K562 (cell line): ENCODE measurements at regions not wholly inside any gene's neighbourhood (a gene's known extent, or its start where the extent isn't known, plus 50 kb on each side); places are given as distances from the start of the nearest gene placed in this dataset.

Experiments
- CBFB ChIP-seq: sonication (generic); formaldehyde crosslinking; IDR thresholded peaks from 2 replicates; pipeline ENCODE4 v1.4.0; 2020; ENCODE audit warnings: mild to moderate bottlenecking, missing genetic modification reagents
- FOXK1 ChIP-seq: sonication (generic); formaldehyde crosslinking; IDR thresholded peaks from 2 replicates; pipeline ENCODE4 v1.8.0; 2022; ENCODE audit warnings: missing genetic modification reagents, mild to moderate bottlenecking, borderline replicate concordance
- FOXM1 ChIP-seq, 2 experiments: fragments of 450-650 bp in 1 of 2; sonication (generic) in 1 of 2; formaldehyde crosslinking in 1 of 2; IDR thresholded peaks; 2 replicates each; pipeline versions ENCODE4 v1.6.1 to v1.9.0; 2017 to 2022; ENCODE audit warnings: low read depth in 2 of 2, mild to moderate bottlenecking in 2 of 2, missing genetic modification reagents in 1 of 2, moderate library complexity in 1 of 2
- HNRNPH1 ChIP-seq: fragments of 200-400 bp; formaldehyde crosslinking; optimal IDR thresholded peaks from 2 replicates; pipeline ENCODE3; 2017; ENCODE audit warnings: low read depth, mild to moderate bottlenecking, low read length, moderate library complexity
- KDM1A ChIP-seq, 2 experiments: fragments of 450-650 bp; IDR thresholded peaks; 2 replicates each; pipeline ENCODE4 v1.6.1; 2016; ENCODE audit warnings: mild to moderate bottlenecking in 2 of 2
- KLF16 ChIP-seq: IDR thresholded peaks from 2 replicates; pipeline ENCODE4 v1.6.1; 2016; ENCODE audit warnings: antibody characterized with exemption
- MCM7 ChIP-seq, 2 experiments: fragments of 450-650 bp; IDR thresholded peaks; 2 replicates each; pipeline ENCODE4 v1.6.1; 2016 to 2018
- NFE2L1 ChIP-seq: fragments of 450-650 bp; IDR thresholded peaks from 2 replicates; pipeline ENCODE4 v1.6.1; 2016; ENCODE audit warnings: missing genetic modification characterization, low read depth, mild to moderate bottlenecking, missing compliant biosample characterization, moderate library complexity, borderline replicate concordance
- TF ChIP-seq, protein P1 (sequence below), 2 experiments: fragments of 450-650 bp in 1 of 2; sonication (generic) in 1 of 2; formaldehyde crosslinking; conservative IDR thresholded peaks; 2 replicates each; pipeline versions ENCODE4 v1.4.0 to v1.8.1; 2020 to 2022; ENCODE audit warnings: mild to moderate bottlenecking in 1 of 2, missing genetic modification reagents in 1 of 2
- TF ChIP-seq, protein P2 (sequence below): sonication (generic); formaldehyde crosslinking; IDR thresholded peaks from 2 replicates; pipeline ENCODE4 v1.8.0; 2022; ENCODE audit warnings: mild to moderate bottlenecking, missing genetic modification reagents
- TF ChIP-seq, protein P3 (sequence below), 3 experiments: IDR thresholded peaks in 2 of 3; conservative IDR thresholded peaks in 1 of 3; 2 replicates each; pipeline ENCODE4 v1.5.1; 2011 to 2012; ENCODE audit warnings: low read length in 3 of 3, mild to moderate bottlenecking in 3 of 3, control low read depth in 2 of 3, improper control_type of control experiment in 1 of 3, inconsistent platforms in 1 of 3, low read depth in 1 of 3, mixed read lengths in 1 of 3, moderate library complexity in 1 of 3; ENCODE audit not compliant: insufficient read depth in 2 of 3
- TF ChIP-seq, protein P4 (sequence below): sonication (generic); formaldehyde crosslinking; IDR thresholded peaks from 2 replicates; pipeline ENCODE4 v1.8.0; 2022; ENCODE audit warnings: mild to moderate bottlenecking, missing genetic modification reagents, borderline replicate concordance
- TF ChIP-seq, protein P5 (sequence below): conservative IDR thresholded peaks from 2 replicates; pipeline ENCODE4 v1.6.1; 2011; ENCODE audit warnings: low read depth, mild to moderate bottlenecking, low read length; ENCODE audit not compliant: control insufficient read depth

DNA sequence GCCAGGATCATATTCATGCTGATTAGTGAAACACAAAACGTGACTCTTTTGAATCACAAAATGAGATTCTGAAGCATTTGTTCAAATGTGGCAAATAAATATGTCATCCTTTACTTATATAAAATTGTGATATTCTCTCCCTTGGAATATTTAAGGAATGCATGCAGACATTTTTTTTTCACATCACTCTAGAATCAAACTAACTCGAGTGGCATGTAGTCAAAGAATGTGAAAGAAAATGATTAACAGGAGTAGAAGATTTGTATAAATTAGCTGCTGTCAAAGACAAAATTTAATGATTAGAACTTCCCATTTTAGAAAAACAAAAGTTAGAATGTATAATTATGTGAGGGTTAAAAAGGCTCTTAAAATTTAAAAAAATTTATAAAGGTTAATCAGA lies 721.0 kb upstream of the FAM98A start:
- TF ChIP-seq FOXK1 (CRISPR knock-in tag) (no peak), KLF16 (no peak), CBFB (CRISPR knock-in tag) (no peak), NFE2L1 (tag) (no peak), FOXM1 (IDR thresholded peaks at IDR 0.05; ENCODE audit: low read depth) (no peak), FOXM1 (CRISPR knock-in tag; IDR thresholded peaks at IDR 0.05; ENCODE audit: low read depth) (no peak), MCM7 (IDR thresholded peaks at IDR 0.05) (no peak), KDM1A (IDR thresholded peaks at IDR 0.05) (no peak), HNRNPH1 (no peak)
- TF ChIP-seq, protein P1, sequence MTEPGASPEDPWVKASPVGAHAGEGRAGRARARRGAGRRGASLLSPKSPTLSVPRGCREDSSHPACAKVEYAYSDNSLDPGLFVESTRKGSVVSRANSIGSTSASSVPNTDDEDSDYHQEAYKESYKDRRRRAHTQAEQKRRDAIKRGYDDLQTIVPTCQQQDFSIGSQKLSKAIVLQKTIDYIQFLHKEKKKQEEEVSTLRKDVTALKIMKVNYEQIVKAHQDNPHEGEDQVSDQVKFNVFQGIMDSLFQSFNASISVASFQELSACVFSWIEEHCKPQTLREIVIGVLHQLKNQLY (CRISPR knock-in tag; conservative IDR thresholded peaks at IDR 0.05): no peak
- TF ChIP-seq, protein P2, sequence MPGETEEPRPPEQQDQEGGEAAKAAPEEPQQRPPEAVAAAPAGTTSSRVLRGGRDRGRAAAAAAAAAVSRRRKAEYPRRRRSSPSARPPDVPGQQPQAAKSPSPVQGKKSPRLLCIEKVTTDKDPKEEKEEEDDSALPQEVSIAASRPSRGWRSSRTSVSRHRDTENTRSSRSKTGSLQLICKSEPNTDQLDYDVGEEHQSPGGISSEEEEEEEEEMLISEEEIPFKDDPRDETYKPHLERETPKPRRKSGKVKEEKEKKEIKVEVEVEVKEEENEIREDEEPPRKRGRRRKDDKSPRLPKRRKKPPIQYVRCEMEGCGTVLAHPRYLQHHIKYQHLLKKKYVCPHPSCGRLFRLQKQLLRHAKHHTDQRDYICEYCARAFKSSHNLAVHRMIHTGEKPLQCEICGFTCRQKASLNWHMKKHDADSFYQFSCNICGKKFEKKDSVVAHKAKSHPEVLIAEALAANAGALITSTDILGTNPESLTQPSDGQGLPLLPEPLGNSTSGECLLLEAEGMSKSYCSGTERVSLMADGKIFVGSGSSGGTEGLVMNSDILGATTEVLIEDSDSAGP (CRISPR knock-in tag): no peak
- TF ChIP-seq, protein P3, sequence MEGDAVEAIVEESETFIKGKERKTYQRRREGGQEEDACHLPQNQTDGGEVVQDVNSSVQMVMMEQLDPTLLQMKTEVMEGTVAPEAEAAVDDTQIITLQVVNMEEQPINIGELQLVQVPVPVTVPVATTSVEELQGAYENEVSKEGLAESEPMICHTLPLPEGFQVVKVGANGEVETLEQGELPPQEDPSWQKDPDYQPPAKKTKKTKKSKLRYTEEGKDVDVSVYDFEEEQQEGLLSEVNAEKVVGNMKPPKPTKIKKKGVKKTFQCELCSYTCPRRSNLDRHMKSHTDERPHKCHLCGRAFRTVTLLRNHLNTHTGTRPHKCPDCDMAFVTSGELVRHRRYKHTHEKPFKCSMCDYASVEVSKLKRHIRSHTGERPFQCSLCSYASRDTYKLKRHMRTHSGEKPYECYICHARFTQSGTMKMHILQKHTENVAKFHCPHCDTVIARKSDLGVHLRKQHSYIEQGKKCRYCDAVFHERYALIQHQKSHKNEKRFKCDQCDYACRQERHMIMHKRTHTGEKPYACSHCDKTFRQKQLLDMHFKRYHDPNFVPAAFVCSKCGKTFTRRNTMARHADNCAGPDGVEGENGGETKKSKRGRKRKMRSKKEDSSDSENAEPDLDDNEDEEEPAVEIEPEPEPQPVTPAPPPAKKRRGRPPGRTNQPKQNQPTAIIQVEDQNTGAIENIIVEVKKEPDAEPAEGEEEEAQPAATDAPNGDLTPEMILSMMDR (IDR thresholded peaks at IDR 0.05 in 2 of 3, conservative IDR thresholded peaks at IDR 0.05 in 1 of 3; ENCODE audit: insufficient read depth in 2 of 3, low read depth in 1 of 3, low read length in 3 of 3): no peak
- TF ChIP-seq, protein P4, sequence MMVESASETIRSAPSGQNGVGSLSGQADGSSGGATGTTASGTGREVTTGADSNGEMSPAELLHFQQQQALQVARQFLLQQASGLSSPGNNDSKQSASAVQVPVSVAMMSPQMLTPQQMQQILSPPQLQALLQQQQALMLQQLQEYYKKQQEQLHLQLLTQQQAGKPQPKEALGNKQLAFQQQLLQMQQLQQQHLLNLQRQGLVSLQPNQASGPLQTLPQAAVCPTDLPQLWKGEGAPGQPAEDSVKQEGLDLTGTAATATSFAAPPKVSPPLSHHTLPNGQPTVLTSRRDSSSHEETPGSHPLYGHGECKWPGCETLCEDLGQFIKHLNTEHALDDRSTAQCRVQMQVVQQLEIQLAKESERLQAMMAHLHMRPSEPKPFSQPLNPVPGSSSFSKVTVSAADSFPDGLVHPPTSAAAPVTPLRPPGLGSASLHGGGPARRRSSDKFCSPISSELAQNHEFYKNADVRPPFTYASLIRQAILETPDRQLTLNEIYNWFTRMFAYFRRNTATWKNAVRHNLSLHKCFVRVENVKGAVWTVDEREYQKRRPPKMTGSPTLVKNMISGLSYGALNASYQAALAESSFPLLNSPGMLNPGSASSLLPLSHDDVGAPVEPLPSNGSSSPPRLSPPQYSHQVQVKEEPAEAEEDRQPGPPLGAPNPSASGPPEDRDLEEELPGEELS (CRISPR knock-in tag): no peak
- TF ChIP-seq, protein P5, sequence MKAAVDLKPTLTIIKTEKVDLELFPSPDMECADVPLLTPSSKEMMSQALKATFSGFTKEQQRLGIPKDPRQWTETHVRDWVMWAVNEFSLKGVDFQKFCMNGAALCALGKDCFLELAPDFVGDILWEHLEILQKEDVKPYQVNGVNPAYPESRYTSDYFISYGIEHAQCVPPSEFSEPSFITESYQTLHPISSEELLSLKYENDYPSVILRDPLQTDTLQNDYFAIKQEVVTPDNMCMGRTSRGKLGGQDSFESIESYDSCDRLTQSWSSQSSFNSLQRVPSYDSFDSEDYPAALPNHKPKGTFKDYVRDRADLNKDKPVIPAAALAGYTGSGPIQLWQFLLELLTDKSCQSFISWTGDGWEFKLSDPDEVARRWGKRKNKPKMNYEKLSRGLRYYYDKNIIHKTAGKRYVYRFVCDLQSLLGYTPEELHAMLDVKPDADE: no peak
